Germinal center (tissue), 1 donor: ENCODE measurements at regions not wholly inside any gene's neighbourhood (a gene's known extent, or its start where the extent isn't known, plus 50 kb on each side); places are given as distances from the start of the nearest gene placed in this dataset.

Experiments
- DNase-seq: peaks from one replicate; pipeline ENCODE4 v3.0.0; 2012; ENCODE audit warnings: mixed read lengths, low spot score

DNA sequence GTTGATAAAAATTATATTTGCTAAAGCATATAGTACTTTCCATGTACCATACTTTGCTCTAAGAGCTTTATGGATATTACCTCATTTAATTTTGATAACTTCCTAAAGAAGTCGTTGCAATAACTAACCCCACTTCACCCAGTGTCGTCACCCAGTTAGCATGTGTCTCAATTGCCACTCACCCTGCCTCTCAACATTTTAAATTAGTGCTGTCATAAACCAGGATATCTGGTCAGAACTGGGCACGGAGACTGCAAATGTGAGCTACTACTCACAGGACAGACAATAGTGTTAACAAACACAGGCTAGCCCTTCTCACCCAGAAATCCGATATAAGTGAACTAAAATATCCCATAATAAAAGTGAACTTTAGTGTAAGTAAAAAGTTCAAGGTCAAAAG, 430.6 kb downstream of the KLF12 start:
- no peak for DNase-seq

DNA sequence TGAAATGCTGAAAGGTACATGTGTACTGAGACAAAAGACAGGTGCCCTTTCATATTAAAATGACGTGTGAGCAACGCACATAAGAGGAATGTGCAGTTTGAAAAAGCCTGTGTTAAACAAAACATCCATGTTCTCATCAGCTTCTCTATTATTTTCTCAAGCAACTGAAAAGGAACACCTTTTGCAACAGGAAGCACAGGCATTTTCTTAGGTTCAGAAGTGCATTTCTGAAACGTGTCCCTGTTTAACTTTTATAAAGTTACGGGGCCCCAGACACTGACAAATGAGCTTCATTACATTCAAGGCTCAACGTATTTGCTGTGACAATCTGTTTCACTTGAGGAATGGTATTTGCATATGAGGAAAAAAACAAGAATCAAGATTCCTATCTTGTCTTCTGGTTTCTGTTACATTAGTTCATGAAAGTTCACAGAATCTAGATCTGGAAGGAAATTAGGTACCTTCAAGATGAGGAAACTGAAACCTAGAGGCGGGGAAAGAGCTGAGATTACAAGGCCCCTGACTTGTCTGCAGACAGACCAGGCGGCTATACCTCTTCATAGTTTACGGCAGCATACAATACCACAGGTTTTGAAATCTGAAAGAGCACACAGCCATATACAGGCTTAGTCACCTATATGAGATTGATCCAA, 431.7 kb downstream of the KLF12 start:
- no peak for DNase-seq

- no peak for DNase-seq
These were observed 433.0 kb downstream of the KLF12 start for GRCh38 chr13:73701160-73701559.

GRCh38 chr13:73698859-73699258, 435.3 kb downstream of the KLF12 start:
- DNase-seq = no peak

DNA sequence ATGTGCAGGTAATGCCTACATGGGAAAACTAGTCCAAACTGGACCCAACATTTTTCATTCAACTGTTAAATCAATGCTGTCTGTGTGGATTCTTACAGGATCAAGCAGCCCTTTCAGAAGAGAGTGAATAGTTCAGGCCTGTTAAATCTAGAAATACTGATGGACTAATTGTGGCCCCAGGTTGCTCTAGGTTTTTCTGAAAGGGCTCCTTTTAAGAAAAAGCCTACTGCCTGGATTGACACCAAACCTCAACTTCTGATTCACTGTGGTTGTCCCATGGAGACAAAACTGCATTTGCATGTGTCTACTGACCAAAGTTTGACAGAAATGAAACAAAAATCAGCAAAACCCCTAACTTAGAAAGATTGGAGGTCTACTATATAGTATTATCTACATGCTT, 437.0 kb downstream of the KLF12 start:
- DNase-seq = no peak

GRCh38 chr13:73696713-73697112, 437.5 kb downstream of the KLF12 start:
- DNase-seq = no peak

- DNase-seq = no peak
These were observed 437.9 kb downstream of the KLF12 start for GRCh38 chr13:73696271-73696670.

GRCh38 chr13:73695325-73695724, 438.9 kb downstream of the KLF12 start:
- DNase-seq = no peak

GRCh38 chr13:73693215-73693614, 441.0 kb downstream of the KLF12 start:
- no peak for DNase-seq

DNA sequence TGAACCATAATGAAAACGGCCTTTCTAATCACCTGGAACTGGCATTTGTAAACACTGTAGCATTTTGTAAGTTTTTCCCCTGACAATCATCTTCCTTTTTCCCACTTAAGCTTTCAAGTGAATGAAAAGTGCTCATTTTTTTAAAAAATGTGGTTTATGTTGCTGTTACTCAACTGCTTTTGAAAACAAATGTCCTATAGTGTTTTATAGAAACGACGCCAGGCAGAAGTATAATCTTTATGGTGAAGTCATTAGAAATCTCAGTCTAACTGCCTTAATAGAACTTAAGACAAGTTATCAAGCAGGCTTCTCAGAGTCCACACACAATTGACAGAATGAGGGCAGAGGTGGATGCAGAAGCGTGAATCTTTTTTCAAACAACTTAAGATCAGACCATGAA, 442.3 kb downstream of the KLF12 start:
- no peak for DNase-seq

DNA sequence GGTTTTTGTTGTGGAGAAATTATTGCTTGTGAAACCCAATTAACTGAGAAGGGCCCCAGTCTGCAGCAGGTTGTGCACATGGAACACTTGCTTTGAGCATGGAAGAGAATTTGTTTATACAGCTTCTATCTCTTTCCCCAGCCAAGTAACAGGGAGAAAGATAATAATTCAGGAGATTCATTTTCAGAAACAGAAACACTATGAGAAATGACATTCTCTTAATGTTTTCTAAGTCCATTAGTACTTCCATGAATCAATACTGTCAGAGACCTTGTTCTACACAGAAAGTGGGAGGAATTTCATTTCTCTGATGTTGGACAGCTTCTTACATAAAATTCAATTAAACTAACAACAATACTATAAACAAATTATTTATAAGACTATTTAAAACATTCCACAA, 446.3 kb downstream of the KLF12 start:
- no peak for DNase-seq

- no peak for DNase-seq
These were observed 447.1 kb downstream of the KLF12 start for GRCh38 chr13:73687087-73687486.

GRCh38 chr13:73684750-73685149, 449.5 kb downstream of the KLF12 start:
- no peak for DNase-seq

DNA sequence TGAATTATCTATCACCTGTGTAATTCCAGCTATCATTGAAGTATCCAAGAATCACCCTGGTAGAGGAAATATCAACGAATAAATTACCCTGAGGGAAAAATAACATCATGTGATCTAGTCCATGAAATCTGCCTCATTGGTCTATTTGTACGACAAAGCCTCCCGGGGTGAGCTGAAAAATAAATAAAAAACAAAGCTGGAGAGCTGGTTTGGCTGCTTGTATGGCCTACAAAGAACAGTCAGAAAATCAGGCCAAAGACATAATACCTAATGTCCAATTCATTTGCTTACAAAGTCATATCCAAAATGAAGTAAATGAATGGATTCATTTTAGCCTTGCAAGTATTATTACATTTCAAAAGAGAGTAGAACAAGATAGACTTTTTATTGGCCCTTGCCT, 449.9 kb downstream of the KLF12 start:
- DNase-seq = no peak

DNA sequence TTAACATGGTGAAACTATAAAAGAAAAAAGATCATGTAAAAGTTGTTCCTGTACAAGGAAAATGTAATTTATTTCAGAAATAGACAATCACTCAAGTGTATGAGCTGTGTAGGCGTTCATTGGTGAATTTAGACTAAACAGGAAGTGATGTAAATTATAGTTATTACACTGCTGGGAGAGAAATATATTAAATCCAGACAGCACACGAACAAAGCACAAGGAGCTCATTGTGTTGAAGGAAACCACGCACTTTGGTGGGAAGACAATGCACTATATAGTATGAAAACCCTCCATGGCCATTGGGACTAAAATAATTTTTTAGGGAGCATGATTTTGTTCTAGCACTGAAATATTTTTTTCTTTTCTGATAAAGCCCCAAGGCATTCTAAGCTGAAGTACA, 450.5 kb downstream of the KLF12 start:
- no peak for DNase-seq

DNA sequence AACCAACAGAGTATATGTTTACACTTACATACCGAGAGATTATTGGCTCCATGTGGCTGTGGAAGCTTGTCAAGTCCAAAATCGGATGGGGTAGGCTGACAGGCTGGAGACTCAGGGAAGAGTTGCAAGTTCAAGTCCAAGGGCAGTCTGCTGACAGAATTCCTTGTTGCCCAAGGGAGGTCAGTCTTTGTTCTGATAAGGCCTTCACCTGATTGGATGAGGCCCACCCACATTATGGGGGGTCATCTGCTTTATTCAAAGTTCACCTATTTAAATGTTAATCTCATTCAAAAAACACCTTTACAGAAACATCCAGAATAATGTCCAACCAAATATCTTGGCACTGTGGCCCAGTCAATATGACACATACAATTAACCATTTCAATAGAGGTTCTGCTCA, 452.4 kb downstream of the KLF12 start:
- no peak for DNase-seq

DNA sequence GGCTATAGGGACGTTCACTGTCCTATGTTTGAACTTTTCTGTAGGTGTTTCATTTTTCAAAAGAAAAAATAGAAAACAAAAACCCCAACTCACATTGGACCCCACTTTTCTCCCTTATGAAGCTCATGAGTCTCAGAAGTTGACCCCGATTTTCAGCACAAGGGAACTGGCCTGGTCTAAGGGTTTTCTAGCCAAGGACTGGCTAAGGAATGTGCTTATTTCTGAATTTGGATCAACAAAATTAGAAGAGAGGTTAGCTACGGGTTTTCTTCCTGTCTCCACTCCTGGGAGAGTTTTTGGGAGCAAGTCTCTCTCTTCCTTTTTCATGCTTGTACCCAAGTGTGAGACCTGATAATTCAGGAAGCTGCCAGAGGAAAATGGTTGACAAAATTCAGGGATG, 453.2 kb downstream of the KLF12 start:
- DNase-seq = no peak

DNA sequence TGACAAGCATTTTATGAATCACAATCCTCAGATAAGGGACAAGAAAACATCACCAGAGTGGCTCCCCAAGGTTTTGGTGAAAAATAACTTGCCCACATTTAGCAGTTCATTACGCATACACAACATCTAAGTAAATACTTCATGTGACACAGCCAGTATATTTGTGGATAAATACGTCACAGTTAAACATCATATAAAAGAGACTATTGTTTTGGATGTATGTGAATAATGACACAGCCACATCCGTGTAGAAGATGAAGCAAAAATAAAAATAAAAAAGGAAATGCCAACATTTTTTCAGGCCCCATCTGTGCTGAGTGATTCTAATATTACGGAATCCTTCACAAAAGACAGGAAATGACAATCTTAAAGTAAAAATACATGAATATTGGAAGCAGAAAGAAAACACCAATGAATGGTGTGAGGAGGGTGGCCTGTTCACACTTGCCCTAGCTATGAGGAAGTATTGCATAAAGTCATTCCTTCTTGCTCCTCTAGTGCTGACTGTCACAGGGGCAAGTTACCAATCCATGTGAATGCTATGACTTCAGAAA, 457.1 kb downstream of the KLF12 start:
- no peak for DNase-seq

GRCh38 chr13:73676550-73677047, 457.6 kb downstream of the KLF12 start:
- no peak for DNase-seq

GRCh38 chr13:73675821-73676220, 458.4 kb downstream of the KLF12 start:
- DNase-seq = no peak

DNA sequence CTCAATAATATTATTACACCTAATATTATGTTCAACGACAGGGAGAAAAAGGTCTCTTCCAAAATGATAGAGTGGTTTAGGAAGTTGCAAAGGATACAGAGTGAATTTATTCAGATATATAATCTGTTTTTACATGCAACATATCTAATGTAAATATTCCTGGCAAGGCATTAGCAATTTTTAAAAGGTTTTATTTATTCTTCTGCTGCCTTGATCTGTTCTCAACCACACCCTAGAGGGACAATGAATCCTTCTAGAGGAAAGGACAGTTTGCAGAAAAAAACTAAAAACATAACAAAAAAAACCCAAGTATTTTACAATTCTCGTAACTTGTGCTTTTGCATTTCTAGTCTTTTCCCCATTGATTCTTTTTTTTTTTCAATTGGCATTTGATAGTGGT, 459.6 kb downstream of the KLF12 start:
- no peak for DNase-seq

GRCh38 chr13:73673931-73674330, 460.3 kb downstream of the KLF12 start:
- no peak for DNase-seq

GRCh38 chr13:73672492-73672891, 461.7 kb downstream of the KLF12 start:
- no peak for DNase-seq

- DNase-seq = no peak
These were observed 462.5 kb downstream of the KLF12 start for GRCh38 chr13:73671732-73672131.
